ENCODE measurements at regions not wholly inside any gene's neighbourhood (a gene's known extent, or its start where the extent isn't known, plus 50 kb on each side); places are given as distances from the start of the nearest gene placed in this dataset.

GRCh38 chr17:54838651-54839421 is 61.8 kb upstream of the TOM1L1 start:
- no peak for TF ChIP-seq CTCF (conservative IDR thresholded peaks at IDR 0.05)
- no peak for TF ChIP-seq EZH2 (IDR thresholded peaks at IDR 0.05; ENCODE audit: low read depth)
